Activated B cell treated with CpG ODN at 0.5 μM for 24 hours (primary cell): ENCODE measurements at regions not wholly inside any gene's neighbourhood (a gene's known extent, or its start where the extent isn't known, plus 50 kb on each side); places are given as distances from the start of the nearest gene placed in this dataset.

Experiments used
- ATAC-seq: fragments of 200-7000 bp; cut with Tn5 transposase; one replicate; pipeline ENCODE4 v1.10.0; 2021; ENCODE audit warnings: low read depth, mild to moderate bottlenecking, moderate library complexity
- CTCF ChIA-PET: fragments of 350-600 bp; sonication (Branson Sonifier 250); formaldehyde crosslinking; loops from one replicate; lab custom pipeline; 2021; ENCODE audit warnings: antibody characterized with exemption; lab: Charles Lee
- POLR2A ChIA-PET: fragments of 350-600 bp; sonication (Branson Sonifier 250); formaldehyde crosslinking; loops from one replicate; lab custom pipeline; 2021; ENCODE audit warnings: antibody characterized with exemption; lab: Charles Lee
- DNase-seq: peaks from one replicate; pipeline ENCODE4 v3.0.0; 2022
- H3K27ac Mint-ChIP-seq: one replicate; pipeline ENCODE4 v1.8.0; 2020; ENCODE audit warnings: mixed read lengths
- H3K27me3 Mint-ChIP-seq: one replicate; pipeline ENCODE4 v1.8.0; 2021; ENCODE audit warnings: mixed read lengths
- H3K36me3 Mint-ChIP-seq: one replicate; pipeline ENCODE4 v1.8.0; 2021; ENCODE audit warnings: low read depth, mixed read lengths
- H3K4me1 Mint-ChIP-seq: one replicate; pipeline ENCODE4 v1.8.0; 2021; ENCODE audit warnings: mixed read lengths
- H3K4me3 Mint-ChIP-seq: one replicate; pipeline ENCODE4 v1.8.0; 2020; ENCODE audit warnings: mild to moderate bottlenecking, mixed read lengths
- H3K9me3 Mint-ChIP-seq: one replicate; pipeline ENCODE4 v1.8.0; 2020; ENCODE audit warnings: mixed read lengths
- intact Hi-C: fragments of 100-400 bp; cut with micrococcal nuclease; formaldehyde crosslinking; loops from one replicate; pipeline ENCODE4 v1.15.1; 2024
- TF ChIP-seq, protein P1 (sequence below): fragments of 200-600 bp; IDR thresholded peaks from one replicate; pipeline ENCODE4 v1.8.0; 2022; ENCODE audit warnings: antibody characterized with exemption, mild to moderate bottlenecking

DNA sequence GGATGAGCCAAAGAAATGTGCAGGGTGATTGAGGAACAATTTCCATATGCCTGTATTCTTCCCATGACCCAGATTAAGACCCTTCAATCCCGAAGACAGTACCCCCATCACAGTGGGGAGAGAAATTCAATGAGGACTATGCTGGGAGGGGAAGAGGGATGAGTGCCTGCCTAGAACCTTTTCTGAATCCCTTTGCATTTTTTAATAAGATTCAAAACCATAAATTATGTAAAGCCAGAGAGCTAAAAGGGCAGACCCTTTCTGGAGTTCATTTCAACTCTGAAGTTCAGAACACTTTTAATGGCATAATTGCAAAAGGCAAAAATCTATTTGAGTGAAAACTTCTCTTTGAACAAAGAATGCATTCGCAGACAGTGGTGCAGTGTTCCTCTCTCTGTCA lies 529.5 kb downstream of the NTRK3 start:
- Mint-ChIP-seq H3K27me3 (no peaks in the 10 kb centered on the region), H3K4me1 (no peaks in the 10 kb centered on the region), H3K27ac (no peak overlapping the region), H3K36me3 (no peaks in the 10 kb centered on the region), H3K4me3 (no peak overlapping the region), H3K9me3 (no peaks in the 10 kb centered on the region)
- ChIA-PET POLR2A (no interaction called here), CTCF (no interaction called here)
- DNase-seq (no peak), ATAC-seq (no peak)
- TF ChIP-seq, protein P1, sequence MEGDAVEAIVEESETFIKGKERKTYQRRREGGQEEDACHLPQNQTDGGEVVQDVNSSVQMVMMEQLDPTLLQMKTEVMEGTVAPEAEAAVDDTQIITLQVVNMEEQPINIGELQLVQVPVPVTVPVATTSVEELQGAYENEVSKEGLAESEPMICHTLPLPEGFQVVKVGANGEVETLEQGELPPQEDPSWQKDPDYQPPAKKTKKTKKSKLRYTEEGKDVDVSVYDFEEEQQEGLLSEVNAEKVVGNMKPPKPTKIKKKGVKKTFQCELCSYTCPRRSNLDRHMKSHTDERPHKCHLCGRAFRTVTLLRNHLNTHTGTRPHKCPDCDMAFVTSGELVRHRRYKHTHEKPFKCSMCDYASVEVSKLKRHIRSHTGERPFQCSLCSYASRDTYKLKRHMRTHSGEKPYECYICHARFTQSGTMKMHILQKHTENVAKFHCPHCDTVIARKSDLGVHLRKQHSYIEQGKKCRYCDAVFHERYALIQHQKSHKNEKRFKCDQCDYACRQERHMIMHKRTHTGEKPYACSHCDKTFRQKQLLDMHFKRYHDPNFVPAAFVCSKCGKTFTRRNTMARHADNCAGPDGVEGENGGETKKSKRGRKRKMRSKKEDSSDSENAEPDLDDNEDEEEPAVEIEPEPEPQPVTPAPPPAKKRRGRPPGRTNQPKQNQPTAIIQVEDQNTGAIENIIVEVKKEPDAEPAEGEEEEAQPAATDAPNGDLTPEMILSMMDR = no peak
- intact Hi-C loops = no loop called here

DNA sequence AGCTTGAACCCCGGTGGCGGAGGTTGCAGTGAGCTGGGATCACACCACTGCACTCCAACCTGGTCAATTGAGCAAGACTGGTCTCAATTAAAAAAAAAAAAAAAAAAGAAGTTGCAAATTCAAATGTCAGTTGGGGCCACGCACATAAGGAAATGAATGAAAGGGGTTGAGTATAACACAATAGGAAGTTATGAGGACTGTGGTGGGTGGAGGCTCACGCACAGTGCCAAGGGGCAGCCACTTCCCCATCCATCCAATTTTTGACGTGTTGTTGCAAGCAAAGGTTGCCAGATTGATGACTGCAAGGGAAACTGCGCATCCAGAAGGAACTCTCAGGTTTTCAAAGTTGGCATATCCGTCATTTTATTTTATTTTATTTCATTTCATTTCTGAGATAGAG lies 532.2 kb downstream of the NTRK3 start:
- Mint-ChIP-seq H3K4me3 (no peak overlapping the region), H3K27ac (no peak overlapping the region)

DNA sequence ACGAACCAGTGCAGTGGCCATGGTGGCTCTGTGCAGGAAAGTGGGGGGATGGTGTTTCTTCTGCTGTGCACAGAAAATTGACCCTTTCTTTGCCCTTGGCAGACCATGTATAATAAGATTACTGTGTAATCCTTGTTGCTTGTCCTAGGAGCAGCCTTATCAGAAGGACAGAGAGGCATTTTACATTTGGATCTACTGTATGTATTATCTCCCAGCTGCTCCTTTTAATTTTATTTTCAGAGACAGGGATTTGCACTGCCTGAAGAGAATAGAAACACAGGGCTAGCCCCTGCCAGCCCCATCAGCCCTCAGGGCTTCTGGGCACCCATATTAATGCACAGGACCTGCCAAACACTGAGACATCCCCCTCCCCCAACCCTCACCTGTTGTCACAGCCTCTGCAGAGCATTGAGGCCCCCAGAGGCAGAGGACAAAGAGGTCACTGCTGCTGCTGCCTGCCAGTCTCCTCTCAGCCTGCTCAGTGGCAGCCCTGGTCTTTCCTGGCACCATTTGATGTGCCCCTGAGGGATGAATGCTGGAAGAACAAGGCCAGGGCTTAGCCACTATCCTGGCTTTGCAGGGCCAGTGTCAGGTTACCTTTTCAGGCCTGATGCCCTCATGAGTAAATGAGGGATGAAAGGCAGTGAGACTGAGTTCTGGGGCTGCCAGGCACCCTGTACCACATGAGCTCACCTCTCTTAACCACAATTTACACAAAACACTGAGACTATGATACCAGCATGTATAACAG lies 533.4 kb downstream of the NTRK3 start:
- DNase-seq (no peak), ATAC-seq (no peak)
- Mint-ChIP-seq H3K36me3 (no peaks in the 10 kb centered on the region), H3K4me1 (no peaks in the 10 kb centered on the region), H3K27ac (no peak overlapping the region), H3K9me3 (no peaks in the 10 kb centered on the region), H3K4me3 (no peak overlapping the region), H3K27me3 (no peaks in the 10 kb centered on the region)
- POLR2A ChIA-PET = no interaction called here
- CTCF ChIA-PET = no interaction called here
- intact Hi-C loops = no loop called here
- TF ChIP-seq, protein P1 = no peak

More for the DNA sequence above, 532.2 kb downstream of the NTRK3 start:
- TF ChIP-seq, protein P1 = no peak
- no peak for DNase-seq
- Mint-ChIP-seq H3K36me3 (no peaks in the 10 kb centered on the region), H3K27me3 (no peaks in the 10 kb centered on the region), H3K9me3 (no peaks in the 10 kb centered on the region), H3K4me1 (no peaks in the 10 kb centered on the region)
- ATAC-seq = no peak
- ChIA-PET CTCF (no interaction called here), POLR2A (no interaction called here)
- intact Hi-C loops = no loop called here

DNA sequence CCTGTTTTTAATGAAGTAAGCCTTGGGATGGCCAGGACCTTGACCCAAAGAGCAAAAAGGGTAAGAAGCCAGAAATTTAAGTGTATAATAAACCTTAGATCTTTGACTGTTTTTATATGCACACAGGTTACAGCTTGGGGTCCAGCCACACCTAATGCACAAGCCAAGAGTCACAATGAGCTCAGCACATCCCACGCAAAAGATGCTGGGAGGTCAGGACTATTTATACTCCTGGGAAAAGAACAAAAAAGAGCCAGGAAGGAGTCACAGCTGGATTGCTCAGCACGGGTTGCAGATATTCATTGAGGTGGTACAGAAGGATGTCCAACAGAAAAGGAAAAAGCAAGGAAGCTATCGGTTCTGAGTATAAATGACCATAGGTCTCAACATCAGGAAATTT lies 536.3 kb downstream of the NTRK3 start:
- POLR2A ChIA-PET = no interaction called here
- intact Hi-C loops = no loop called here
- no peak for ATAC-seq
- Mint-ChIP-seq H3K36me3 (no peaks in the 10 kb centered on the region), H3K4me1 (no peaks in the 10 kb centered on the region), H3K9me3 (peaks cover 3% of the 10 kb centered on the region), H3K27me3 (no peaks in the 10 kb centered on the region), H3K27ac (no peak overlapping the region), H3K4me3 (no peak overlapping the region)
- TF ChIP-seq, protein P1 = no peak
- no peak for DNase-seq
- CTCF ChIA-PET = no interaction called here

DNA sequence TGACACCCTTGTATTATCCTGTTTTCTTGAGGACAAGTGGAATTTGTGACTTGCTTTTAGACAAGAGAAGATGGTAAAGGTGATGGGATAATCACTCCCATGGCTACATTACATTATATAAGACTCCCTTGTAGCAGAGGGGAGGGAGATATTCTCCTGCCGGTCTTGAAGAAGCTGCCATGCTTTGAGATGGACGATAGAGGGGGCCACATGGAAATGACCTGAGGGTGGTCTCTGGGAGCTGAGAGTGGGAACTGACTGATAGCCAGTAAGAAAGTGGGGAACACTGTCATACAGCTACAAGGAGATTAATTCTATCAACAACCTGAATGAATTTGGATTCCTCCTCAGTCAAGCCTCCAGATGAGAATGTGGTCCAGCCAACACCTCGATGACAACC lies 540.1 kb downstream of the NTRK3 start:
- H3K9me3 Mint-ChIP-seq = peaks cover 3% of the 10 kb centered on the region
- no peak overlapping the region for H3K27ac Mint-ChIP-seq
- H3K4me1 Mint-ChIP-seq = no peaks in the 10 kb centered on the region
- intact Hi-C loops = no loop called here
- H3K36me3 Mint-ChIP-seq = no peaks in the 10 kb centered on the region
- DNase-seq (no peak), ATAC-seq (no peak)
- no peak overlapping the region for H3K4me3 Mint-ChIP-seq
- ChIA-PET POLR2A (no interaction called here), CTCF (no interaction called here)
- H3K27me3 Mint-ChIP-seq = no peaks in the 10 kb centered on the region
- TF ChIP-seq, protein P1 = no peak
